IPS DF 6.9 (cell line): ENCODE measurements at regions not wholly inside any gene's neighbourhood (a gene's known extent, or its start where the extent isn't known, plus 50 kb on each side); places are given as distances from the start of the nearest gene placed in this dataset.

Experiments
- DNase-seq: peaks from one replicate; pipeline ENCODE4 v3.0.0-alpha.2; 2013; ENCODE audit warnings: low read depth, low spot score
- H3K27ac ChIP-seq: one replicate; pipeline ENCODE4 v1.5.1; 2013; ENCODE audit warnings: low read length, control low read depth
- H3K27me3 ChIP-seq: 2 replicates; pipeline ENCODE4 v1.6.1; 2013; ENCODE audit warnings: mild to moderate bottlenecking, low read length; ENCODE audit not compliant: control insufficient read depth, insufficient read depth
- H3K36me3 ChIP-seq: 2 replicates; pipeline ENCODE4 v1.6.1; 2013; ENCODE audit warnings: low read length; ENCODE audit not compliant: control insufficient read depth, insufficient read depth
- H3K4me1 ChIP-seq: 2 replicates; pipeline ENCODE4 v1.6.1; 2013; ENCODE audit warnings: low read length; ENCODE audit not compliant: control insufficient read depth, insufficient read depth
- H3K4me3 ChIP-seq: 2 replicates; pipeline ENCODE4 v1.5.1; 2013; ENCODE audit warnings: mild to moderate bottlenecking, low read length
- H3K9me3 ChIP-seq: 2 replicates; pipeline ENCODE4 v1.6.1; 2013; ENCODE audit warnings: low read length, inconsistent platforms; ENCODE audit not compliant: control insufficient read depth, insufficient read depth
- WGBS: extraction: QIAGEN DNeasy Blood & Tissue Kit; methylation state at CpG from one replicate; pipeline ENCODE4 v1.1.7; 2013; ENCODE audit warnings: mixed read lengths, missing lambda C conversion rate; ENCODE audit not compliant: insufficient read length, insufficient coverage; 5-methylcytosine and 5-hydroxymethylcytosine counted together

- WGBS = no CpG with 5 or more reads among the region's 5 CpGs
- Histone ChIP-seq H3K4me3 (no peak overlapping the region), H3K27ac (no peak overlapping the region), H3K4me1 (no peaks in the 10 kb centered on the region), H3K9me3 (no peaks in the 10 kb centered on the region), H3K36me3 (no peaks in the 10 kb centered on the region), H3K27me3 (no peaks in the 10 kb centered on the region)
- no peak for DNase-seq
Observed at GRCh38 chrY:7453336-7453735, 541.8 kb upstream of the AMELY start.

- no peaks in the 10 kb centered on the region for H3K27me3 ChIP-seq
- no peak for DNase-seq
- H3K4me1 ChIP-seq = no peaks in the 10 kb centered on the region
- no peak overlapping the region for H3K27ac ChIP-seq
- no peaks in the 10 kb centered on the region for H3K9me3 ChIP-seq
- no CpG with 5 or more reads among the region's 9 CpGs for WGBS
- no peak overlapping the region for H3K4me3 ChIP-seq
- H3K36me3 ChIP-seq = no peaks in the 10 kb centered on the region
Observed at GRCh38 chrY:7452246-7452645, 540.7 kb upstream of the AMELY start.

- no peaks in the 10 kb centered on the region for H3K9me3 ChIP-seq
- no peak overlapping the region for H3K27ac ChIP-seq
- H3K4me3 ChIP-seq = no peak overlapping the region
- no peak for DNase-seq
- no peaks in the 10 kb centered on the region for H3K4me1 ChIP-seq
- no CpG with 5 or more reads among the region's 2 CpGs for WGBS
- no peaks in the 10 kb centered on the region for H3K36me3 ChIP-seq
- no peaks in the 10 kb centered on the region for H3K27me3 ChIP-seq
Observed at GRCh38 chrY:7449860-7450259, 538.3 kb upstream of the AMELY start.

- no CpG with 5 or more reads among the region's 3 CpGs for WGBS
Observed at GRCh38 chrY:7448687-7449086, 537.1 kb upstream of the AMELY start.

GRCh38 chrY:7447881-7448516 is 536.4 kb upstream of the AMELY start:
- no CpG with 5 or more reads among the region's 8 CpGs for WGBS
- H3K27me3 ChIP-seq = no peaks in the 10 kb centered on the region
- H3K27ac ChIP-seq = no peak overlapping the region
- H3K4me1 ChIP-seq = no peaks in the 10 kb centered on the region
- H3K9me3 ChIP-seq = no peaks in the 10 kb centered on the region
- no peak for DNase-seq
- H3K4me3 ChIP-seq = no peak overlapping the region
- H3K36me3 ChIP-seq = no peaks in the 10 kb centered on the region

More at GRCh38 chrY:7448687-7449086, 537.1 kb upstream of the AMELY start:
- H3K27ac ChIP-seq = no peak overlapping the region
- no peaks in the 10 kb centered on the region for H3K36me3 ChIP-seq
- DNase-seq = no peak
- H3K27me3 ChIP-seq = no peaks in the 10 kb centered on the region
- H3K4me3 ChIP-seq = no peak overlapping the region
- no peaks in the 10 kb centered on the region for H3K4me1 ChIP-seq
- no peaks in the 10 kb centered on the region for H3K9me3 ChIP-seq

GRCh38 chrY:7444141-7444540 is 532.6 kb upstream of the AMELY start:
- Histone ChIP-seq H3K4me1 (no peaks in the 10 kb centered on the region), H3K27me3 (no peaks in the 10 kb centered on the region), H3K9me3 (no peaks in the 10 kb centered on the region), H3K27ac (no peak overlapping the region), H3K36me3 (no peaks in the 10 kb centered on the region), H3K4me3 (no peak overlapping the region)
- no CpG with 5 or more reads among the region's 3 CpGs for WGBS
- no peak for DNase-seq

GRCh38 chrY:7440796-7441530 is 529.4 kb upstream of the AMELY start:
- Histone ChIP-seq H3K9me3 (no peaks in the 10 kb centered on the region), H3K27me3 (no peaks in the 10 kb centered on the region), H3K4me3 (no peak overlapping the region), H3K27ac (no peak overlapping the region), H3K4me1 (no peaks in the 10 kb centered on the region), H3K36me3 (no peaks in the 10 kb centered on the region)
- no CpG with 5 or more reads among the region's 4 CpGs for WGBS
- no peak for DNase-seq

- no peak for DNase-seq
- H3K9me3 ChIP-seq = no peaks in the 10 kb centered on the region
- no peaks in the 10 kb centered on the region for H3K4me1 ChIP-seq
- WGBS = no CpG with 5 or more reads among the region's 1 CpG
- H3K4me3 ChIP-seq = no peak overlapping the region
- no peaks in the 10 kb centered on the region for H3K36me3 ChIP-seq
- H3K27me3 ChIP-seq = no peaks in the 10 kb centered on the region
- H3K27ac ChIP-seq = no peak overlapping the region
Observed at GRCh38 chrY:7437086-7437485, 525.5 kb upstream of the AMELY start.

GRCh38 chrY:7433817-7434809 is 522.6 kb upstream of the AMELY start:
- no peaks in the 10 kb centered on the region for H3K36me3 ChIP-seq
- WGBS = no CpG with 5 or more reads among the region's 10 CpGs
- no peak overlapping the region for H3K4me3 ChIP-seq
- no peak for DNase-seq
- no peaks in the 10 kb centered on the region for H3K9me3 ChIP-seq
- H3K4me1 ChIP-seq = no peaks in the 10 kb centered on the region
- H3K27me3 ChIP-seq = no peaks in the 10 kb centered on the region
- H3K27ac ChIP-seq = no peak overlapping the region

GRCh38 chrY:7419165-7419564 is 507.6 kb upstream of the AMELY start:
- Histone ChIP-seq H3K9me3 (no peaks in the 10 kb centered on the region), H3K4me1 (no peaks in the 10 kb centered on the region), H3K36me3 (no peaks in the 10 kb centered on the region), H3K27ac (no peak overlapping the region), H3K27me3 (no peaks in the 10 kb centered on the region), H3K4me3 (no peak overlapping the region)
- DNase-seq = no peak
- WGBS = no CpG with 5 or more reads among the region's 3 CpGs
